HG03565 (cell line): ENCODE measurements at regions not wholly inside any gene's neighbourhood (a gene's known extent, or its start where the extent isn't known, plus 50 kb on each side); places are given as distances from the start of the nearest gene placed in this dataset.

Experiments used
- ATAC-seq: cut with Tn5 transposase; IDR thresholded peaks from one replicate; pipeline ENCODE4 v1.9.1; 2021; ENCODE audit warnings: mild to moderate bottlenecking, moderate library complexity; ENCODE audit not compliant: unreplicated experiment

- no peak for ATAC-seq
Observed at GRCh38 chr21:25384782-25385181, 222.5 kb downstream of the MRPL39 start.

DNA sequence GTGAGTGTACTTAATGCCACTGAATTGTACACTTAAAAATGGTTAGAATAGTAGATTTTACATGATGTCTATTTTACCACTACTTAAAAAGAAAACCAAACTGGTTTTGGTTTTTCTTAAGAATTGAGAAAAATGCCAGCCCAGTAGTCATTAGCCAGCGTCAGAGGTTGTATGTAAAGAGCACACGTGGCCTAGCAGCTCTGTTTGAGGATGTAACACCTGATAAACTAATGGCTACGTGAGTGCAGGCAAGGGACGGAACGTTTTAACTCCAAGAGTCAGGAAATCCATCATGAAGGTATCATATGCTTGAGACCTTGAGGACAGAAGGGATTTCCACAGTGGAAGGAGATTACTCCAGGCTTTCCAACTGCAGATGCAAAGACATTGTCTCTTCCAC, 223.7 kb downstream of the MRPL39 start:
- no peak for ATAC-seq

- ATAC-seq = no peak
Observed at GRCh38 chr21:25381936-25382452, 225.3 kb downstream of the MRPL39 start.

DNA sequence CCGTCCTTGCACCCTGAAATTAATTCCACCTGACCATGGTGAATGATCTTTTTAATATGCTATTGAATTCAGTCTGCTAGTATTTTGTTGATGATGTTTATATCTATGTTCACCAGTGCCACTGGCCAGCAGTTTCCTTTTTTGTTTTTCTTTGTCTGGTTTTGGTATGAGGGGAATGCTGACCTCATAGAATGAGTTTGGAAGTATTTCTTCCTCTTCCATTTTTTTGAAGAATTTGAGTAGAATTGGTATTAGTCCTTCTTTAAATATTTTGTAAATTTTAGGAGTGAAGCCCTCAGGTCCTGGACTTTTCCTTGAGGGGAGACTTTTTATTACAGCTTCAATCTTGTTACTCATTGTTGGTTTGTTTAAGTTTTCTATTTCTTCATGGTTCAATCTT, 231.6 kb downstream of the MRPL39 start:
- ATAC-seq = no peak

DNA sequence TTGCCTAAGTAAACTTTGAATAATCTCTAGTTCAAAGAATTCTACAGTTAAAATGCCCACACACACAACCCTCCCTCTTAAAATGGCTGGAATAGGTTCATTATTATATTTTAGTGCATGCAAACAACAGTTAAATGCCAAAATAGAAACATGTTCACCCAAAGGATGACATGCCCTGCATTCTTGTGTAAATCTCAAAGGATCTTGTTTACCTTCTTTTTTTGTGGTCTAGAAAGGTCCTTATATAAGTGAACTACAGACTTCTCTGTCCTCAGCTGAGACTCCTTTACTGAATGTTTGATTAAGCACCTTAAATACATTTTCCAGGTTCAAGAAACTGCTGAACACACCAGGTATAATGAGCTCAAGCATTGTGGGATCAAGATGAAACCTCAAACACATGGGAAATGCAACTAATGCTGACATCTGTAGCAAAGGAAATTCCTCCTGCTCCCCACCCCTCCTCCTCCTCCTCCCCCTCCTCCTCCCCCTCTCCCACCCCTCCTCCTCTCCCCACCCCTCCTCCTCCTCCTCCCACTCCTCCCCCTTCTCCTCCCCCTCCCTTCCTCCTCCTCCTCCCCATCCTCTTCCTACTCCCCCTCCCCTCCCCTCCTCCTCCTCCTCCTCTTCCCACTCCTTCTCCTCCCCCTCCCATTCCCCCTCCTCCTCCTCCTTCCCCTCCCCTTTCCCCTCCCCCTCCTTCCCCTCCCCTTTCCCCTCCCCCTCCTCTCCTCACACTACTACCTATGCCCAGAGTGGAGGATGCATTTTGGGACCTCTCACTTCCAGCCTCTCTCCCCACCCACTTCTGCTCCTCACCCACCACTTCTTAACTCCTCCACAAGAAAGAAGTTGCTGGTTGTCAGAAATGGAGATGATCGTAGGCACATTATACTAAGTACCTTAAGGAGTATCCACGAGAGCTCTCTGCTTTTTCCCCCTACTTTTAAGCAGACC, 233.9 kb downstream of the MRPL39 start:
- no peak for ATAC-seq

GRCh38 chr21:25371841-25372425, 235.3 kb downstream of the MRPL39 start:
- ATAC-seq = no peak

DNA sequence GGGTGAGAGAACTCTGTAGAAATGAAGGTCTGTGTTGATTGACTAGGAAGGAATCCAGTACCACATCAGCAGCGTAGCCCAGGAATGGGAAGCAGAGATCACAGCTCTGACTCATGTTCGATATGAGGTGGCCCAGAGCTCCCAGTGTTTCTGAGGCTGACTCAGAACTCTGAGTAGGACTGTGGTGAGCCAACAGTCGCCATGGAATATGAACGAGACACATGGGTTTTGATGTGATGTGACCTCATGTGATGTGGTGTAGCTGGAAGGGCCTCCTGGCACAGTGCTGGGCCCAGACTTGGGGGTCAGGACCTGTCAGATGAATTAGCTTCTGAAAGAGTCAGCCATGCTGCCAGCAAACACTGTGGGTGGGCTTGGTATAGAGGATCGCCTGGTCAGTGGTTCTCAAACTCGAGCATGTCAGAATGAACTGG, 237.0 kb downstream of the MRPL39 start:
- ATAC-seq = no peak

DNA sequence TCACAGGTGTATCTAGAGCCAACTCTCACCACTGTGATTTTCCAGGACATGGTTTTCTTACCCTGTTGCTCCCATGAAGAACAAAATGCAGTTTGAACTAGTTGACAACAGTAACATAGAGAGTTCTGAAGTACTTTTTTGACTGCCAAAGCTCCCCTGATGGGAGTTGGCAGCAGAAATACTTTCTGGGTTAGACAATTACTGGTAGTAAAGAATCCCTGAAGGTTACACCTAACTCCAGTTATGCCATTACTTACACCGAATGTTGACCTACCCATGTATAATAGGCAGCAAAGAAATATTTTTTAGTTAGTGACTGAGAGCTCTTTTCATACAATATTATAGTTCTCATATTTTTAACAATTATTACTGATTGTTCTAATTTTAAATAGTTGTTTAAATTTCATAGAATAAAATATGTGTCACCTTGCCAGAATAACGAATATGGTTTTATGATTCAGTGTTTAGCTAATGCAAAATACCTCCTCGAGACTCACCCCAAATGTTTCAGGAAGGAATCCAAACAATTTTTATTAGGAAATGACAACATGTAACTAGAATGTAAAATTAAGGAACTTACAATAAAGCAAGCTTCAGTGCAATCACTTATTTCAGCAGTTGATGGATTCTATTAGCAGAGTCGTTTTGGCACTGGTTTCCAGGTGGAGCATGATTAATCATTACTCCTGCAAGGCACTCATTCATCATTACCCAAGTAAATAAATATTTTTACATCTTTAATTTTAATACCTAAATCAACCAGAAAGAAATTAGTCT, 237.6 kb downstream of the MRPL39 start:
- ATAC-seq = no peak

DNA sequence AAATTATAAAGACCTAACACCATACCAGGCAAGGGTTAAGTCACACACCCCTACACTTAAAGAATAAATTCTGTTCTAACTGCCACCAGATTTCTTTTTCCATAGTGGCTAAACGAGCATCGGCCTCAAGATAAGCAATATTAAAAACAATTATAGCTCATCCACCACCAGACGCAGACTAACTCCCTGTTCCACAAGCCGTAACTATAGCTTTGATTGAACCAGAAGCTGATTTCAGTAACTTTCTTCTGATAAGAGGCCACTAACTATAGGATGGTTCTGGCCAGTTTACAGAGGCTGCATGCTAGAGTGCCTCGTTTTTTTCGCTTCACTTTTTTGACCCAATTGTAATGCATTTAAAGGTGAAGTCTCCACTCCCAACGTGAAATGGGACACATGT, 238.8 kb downstream of the MRPL39 start:
- no peak for ATAC-seq

- ATAC-seq = no peak
Observed at GRCh38 chr21:25366116-25366515, 241.2 kb downstream of the MRPL39 start.

GRCh38 chr21:25362375-25363267, 244.7 kb downstream of the MRPL39 start:
- no peak for ATAC-seq

- ATAC-seq = no peak
Observed at GRCh38 chr21:25361765-25362164, 245.5 kb downstream of the MRPL39 start.

- ATAC-seq = no peak
Observed at GRCh38 chr21:25361097-25361496, 246.2 kb downstream of the MRPL39 start.

- peak; percentile 50 for ATAC-seq
Observed at GRCh38 chr21:25360593-25360992, 246.7 kb downstream of the MRPL39 start.

DNA sequence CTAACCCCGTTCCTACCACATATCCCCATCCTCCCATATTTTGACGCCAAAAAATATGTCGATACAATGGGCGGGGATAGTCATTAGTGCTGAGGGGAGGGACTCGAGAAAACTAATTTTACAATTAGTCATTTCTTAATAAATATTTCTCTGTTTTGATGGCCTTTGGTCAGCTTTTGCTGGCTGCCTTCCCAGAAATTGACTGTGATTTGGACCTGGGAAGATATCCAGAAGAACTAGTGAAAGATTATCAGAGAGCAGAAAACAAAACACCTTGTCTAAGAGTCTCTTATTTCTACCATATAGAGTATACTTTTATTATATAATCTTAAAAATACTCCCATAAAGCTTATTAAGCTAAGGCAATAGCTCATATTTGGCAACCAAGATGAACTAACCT, 247.6 kb downstream of the MRPL39 start:
- ATAC-seq = no peak

DNA sequence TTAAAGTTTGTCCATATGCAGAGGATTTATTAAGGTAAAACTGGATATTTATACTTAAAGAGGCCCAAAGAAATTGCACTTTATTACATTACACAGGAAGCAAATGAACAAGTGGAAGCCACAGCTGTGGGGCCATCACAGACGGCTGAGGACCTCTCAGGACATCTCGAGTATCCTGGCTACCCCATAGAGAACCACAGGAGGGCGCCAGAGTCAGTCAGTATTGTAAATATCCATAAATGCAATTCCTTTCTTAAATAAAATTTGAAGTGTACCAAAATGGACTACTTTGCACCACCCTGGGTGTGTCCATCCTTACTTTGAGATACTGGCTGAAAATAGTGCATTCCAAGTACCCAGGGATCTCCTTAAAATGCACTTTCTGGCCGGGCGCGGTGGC, 257.2 kb downstream of the MRPL39 start:
- no peak for ATAC-seq

- no peak for ATAC-seq
Observed at GRCh38 chr21:25343774-25344545, 263.3 kb downstream of the MRPL39 start.

DNA sequence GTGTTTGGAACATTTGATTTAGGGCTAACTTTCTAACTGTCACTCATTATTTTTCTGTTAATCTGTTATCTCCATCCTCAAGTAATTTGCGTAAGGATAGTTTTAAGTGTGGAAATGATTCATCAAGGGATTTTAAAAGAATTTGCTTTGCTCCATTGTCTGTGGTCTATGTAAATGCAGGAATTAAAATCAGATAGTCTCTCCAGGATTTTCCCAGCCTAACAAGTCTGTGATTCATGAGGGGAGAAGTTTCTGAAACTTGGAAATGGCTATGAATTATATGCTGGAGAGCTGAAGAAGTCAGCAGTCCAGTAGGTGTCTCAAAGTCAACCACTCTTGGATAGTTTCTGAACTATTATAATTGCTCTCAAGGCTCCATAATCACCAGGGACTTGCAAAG, 264.5 kb downstream of the MRPL39 start:
- no peak for ATAC-seq

DNA sequence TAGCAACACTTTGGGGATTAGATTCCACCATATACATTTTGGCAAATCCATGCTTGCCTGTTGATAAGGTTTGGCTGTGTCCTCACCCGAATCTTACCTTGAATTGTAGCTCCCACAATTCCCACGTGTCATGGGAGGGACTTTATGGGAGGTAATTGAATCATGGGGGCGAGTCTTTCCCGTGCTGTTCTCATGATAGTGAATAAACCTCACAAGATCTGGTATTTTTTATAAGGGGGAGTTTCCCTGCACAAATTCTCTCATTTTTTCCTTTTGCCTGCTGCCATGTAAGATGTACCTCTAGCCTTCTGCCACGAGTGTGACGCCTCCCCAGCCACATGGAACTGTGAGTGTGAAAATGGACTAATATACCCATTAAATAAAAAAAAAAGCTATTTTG, 265.3 kb downstream of the MRPL39 start:
- ATAC-seq = no peak

GRCh38 chr21:25338415-25338814, 268.9 kb downstream of the MRPL39 start:
- ATAC-seq = no peak
